K562 (cell line): ENCODE measurements at regions not wholly inside any gene's neighbourhood (a gene's known extent, or its start where the extent isn't known, plus 50 kb on each side); places are given as distances from the start of the nearest gene placed in this dataset.

Experiments
- EP300 ChIP-seq: IDR thresholded peaks from 2 replicates; pipeline ENCODE4 v1.6.1; 2012; ENCODE audit warnings: low read length, improper control_type of control experiment
- GTF2F1 ChIP-seq: IDR thresholded peaks from 2 replicates; pipeline ENCODE4 v1.6.1; 2011; ENCODE audit warnings: low read depth, low read length, improper control_type of control experiment
- IFI16 ChIP-seq: fragments of 250-450 bp; sonication (Bioruptor Pico); IDR thresholded peaks from 2 replicates; pipeline ENCODE4 v2.1.2; 2022; ENCODE audit warnings: mild to moderate bottlenecking, inconsistent platforms
- MAX ChIP-seq: sonication (generic); formaldehyde crosslinking; IDR thresholded peaks from 2 replicates; pipeline ENCODE4 v1.9.0; 2022; ENCODE audit warnings: mild to moderate bottlenecking, missing genetic modification reagents
- MEF2D ChIP-seq: conservative IDR thresholded peaks from 2 replicates; pipeline ENCODE4 v1.6.1; 2016; ENCODE audit warnings: low read depth, missing genetic modification characterization, missing compliant biosample characterization
- MYC ChIP-seq, 2 experiments: fragments of 250-450 bp in 1 of 2; sonication (Bioruptor Pico) in 1 of 2; IDR thresholded peaks; 2 replicates each; pipeline versions ENCODE4 v1.5.1 to v1.6.1; 2012 to 2021; ENCODE audit warnings: low read depth in 2 of 2, borderline replicate concordance in 1 of 2, improper control_type of control experiment in 1 of 2, low read length in 1 of 2, mild to moderate bottlenecking in 1 of 2, moderate library complexity in 1 of 2
- POLR2A ChIP-seq: fragments of 450-650 bp; conservative IDR thresholded peaks from 2 replicates; pipeline ENCODE4 v1.6.1; 2016
- RNF2 ChIP-seq: sonication (generic); IDR thresholded peaks from 2 replicates; pipeline ENCODE4 v1.6.1; 2016
- SIN3B ChIP-seq: fragments of 450-650 bp; IDR thresholded peaks from 2 replicates; pipeline ENCODE4 v1.6.1; 2017; ENCODE audit warnings: low read depth, mild to moderate bottlenecking, moderate library complexity
- ZNF318 ChIP-seq, 2 experiments: fragments of 450-650 bp; IDR thresholded peaks; 2 replicates each; pipeline ENCODE4 v1.6.1; 2016; ENCODE audit warnings: mild to moderate bottlenecking in 2 of 2, borderline replicate concordance in 1 of 2, low read depth in 1 of 2, moderate library complexity in 1 of 2
- ZNF354B ChIP-seq: fragments of 250-450 bp; sonication (Bioruptor Pico); IDR thresholded peaks from 2 replicates; pipeline ENCODE4 v1.4.0; 2020

DNA sequence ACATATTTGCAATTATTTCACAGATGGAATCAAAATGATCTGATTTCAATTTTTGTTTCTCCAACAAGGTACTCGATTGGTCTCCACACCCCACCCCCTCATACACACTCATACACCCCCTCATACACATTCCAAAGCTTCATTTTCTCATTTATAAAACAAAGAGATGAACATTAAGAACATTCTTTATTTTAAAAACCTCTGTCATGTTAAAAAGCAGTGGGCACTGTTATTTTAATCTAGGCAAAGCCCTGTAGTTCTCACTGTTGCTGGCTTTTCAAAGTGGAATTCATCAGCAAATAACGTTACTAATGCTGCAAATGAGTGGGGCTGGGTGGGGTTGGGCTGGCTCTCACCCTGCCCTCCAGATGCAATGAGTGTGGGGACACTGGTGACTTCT lies 289.6 kb upstream of the ASIC2 start:
- no peak for TF ChIP-seq SIN3B
- no peak for TF ChIP-seq EP300
- no peak for TF ChIP-seq RNF2
- no peak for TF ChIP-seq ZNF318 (IDR thresholded peaks at IDR 0.05; ENCODE audit: borderline replicate concordance in 1 of 2, low read depth in 1 of 2)
- no peak for TF ChIP-seq MYC (IDR thresholded peaks at IDR 0.05; ENCODE audit: low read depth, low read length)
- TF ChIP-seq MYC (CRISPR knock-in tag; IDR thresholded peaks at IDR 0.05; ENCODE audit: borderline replicate concordance, low read depth), result no peak
- TF ChIP-seq MEF2D (tag), result no peak
- no peak for TF ChIP-seq MAX (CRISPR knock-in tag)
- no peak for TF ChIP-seq POLR2A
- no peak for TF ChIP-seq IFI16 (CRISPR knock-in tag)
- no peak for TF ChIP-seq ZNF354B (CRISPR knock-in tag)
- no peak for TF ChIP-seq GTF2F1
